HG03460 (cell line): ENCODE measurements at regions not wholly inside any gene's neighbourhood (a gene's known extent, or its start where the extent isn't known, plus 50 kb on each side); places are given as distances from the start of the nearest gene placed in this dataset.
"Not testable (repeated sequence)": the region's sequence is repeated elsewhere in the genome, so short reads cannot be mapped to it uniquely, and the experiment has no call there.

Source experiments
- ATAC-seq: cut with Tn5 transposase; IDR thresholded peaks from one replicate; pipeline ENCODE4 v1.9.1; 2021; ENCODE audit not compliant: unreplicated experiment

DNA sequence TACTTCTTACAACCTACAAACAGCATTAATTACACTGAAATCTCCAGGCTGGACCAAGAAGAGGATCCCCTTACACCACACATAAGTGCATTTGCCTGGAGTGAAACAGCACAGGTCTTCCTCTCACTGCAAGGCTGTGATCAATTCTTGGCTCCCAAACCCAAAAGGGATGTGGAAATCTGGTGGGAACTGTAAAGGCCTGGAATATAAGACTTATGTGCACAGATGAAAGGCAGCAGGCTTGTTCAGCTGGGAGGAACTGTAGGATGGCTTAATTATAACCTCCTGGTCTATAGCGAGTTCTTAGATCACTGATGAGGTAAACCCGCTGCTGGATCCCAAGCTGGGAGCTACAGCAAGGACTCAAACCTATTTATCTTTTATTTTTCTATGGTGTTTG is 182.9 kb upstream of the TNC start:
- ATAC-seq: no peak

DNA sequence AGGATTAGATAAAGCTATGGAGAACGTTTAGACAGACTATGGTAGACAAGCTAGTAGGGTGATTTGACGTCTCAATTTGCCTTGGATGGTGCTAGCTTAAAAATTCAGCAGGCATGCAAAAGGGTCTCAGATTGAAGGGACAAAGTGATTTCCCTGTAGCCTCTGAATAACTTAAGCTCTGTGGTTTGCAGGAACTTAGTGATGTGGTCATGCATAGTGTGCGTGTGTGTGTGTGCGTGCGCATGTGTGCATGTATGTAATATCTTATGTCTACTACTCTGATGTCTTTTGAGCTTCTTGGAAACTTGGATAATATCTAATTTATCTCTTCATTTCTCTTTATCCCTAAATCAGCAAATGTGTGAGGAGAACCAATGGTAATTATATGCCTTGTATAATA is 183.6 kb upstream of the TNC start:
- no peak for ATAC-seq

DNA sequence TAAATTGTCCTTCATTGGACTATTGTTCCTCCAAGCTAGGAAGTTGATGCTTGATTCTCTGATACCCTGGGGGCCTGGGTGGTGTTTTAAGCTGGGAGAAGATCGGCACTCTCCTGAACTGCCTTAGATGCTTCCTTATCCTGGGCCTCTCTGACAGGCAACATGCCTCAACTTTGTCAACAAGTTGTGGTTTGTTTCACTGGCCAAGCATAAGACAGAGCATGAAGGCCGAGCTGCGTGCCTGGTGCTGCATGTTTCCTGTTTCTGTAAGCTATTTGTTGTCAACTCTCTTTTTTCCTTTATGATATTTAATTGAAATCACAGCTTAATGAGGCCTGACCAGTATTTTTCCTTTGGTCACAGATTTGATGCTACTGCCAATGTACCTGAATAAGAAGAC is 187.6 kb upstream of the TNC start:
- no peak for ATAC-seq

DNA sequence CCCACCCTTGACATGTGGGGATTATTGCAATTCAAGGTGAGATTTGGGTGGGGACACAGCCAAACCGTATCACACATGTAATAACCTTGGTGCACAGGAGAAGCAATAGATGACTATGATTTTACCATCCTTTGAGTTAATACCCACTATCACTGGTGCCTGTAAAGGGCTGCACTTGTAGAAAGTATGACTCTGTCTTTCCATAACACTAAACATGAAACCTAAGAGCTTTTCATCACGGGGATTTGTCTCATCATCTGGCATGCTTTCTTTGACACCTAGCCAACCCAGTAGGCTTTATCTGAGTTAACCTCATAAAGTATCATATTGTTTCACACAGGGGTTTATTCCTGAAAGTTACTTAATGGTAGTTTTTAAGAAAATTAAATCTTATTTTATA is 188.9 kb upstream of the TNC start:
- ATAC-seq: no peak

DNA sequence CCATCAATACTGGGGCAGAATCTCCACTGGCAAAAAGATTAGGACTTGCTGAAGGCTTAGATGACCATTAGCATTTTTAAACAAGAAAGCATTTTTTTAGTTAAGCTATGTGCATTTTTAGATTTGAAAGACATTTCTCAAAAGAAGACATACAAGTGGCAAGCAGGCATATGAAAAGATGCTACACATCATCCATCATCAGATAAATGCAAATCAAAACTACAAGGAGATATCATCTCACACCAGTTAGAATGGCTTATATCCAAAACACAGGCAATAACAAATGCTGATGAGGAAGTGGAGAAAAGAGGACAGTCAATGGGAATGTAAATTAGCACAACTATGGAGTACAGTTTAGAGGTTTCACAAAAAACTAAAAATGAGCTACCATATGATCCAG is 195.6 kb upstream of the TNC start:
- no peak for ATAC-seq

DNA sequence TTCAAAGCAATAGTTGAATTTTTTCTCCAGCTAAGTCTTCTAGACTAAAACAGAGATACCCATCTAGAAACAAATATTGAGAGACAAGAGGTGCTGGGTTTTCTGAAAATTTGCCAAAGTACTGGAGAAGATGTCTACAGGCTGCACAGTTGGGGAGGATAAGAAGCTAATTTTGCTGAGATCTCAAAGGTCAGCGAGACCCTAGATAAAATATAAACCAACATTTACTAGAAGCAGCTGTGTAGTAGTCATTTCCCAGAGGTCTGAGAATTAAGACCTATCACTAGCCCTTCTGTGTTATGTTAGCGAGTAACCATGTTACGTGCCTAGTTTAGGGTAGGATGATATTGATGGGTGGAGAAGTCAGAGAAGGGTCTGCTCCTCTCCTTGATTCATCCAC is 208.5 kb upstream of the TNC start:
- no peak for ATAC-seq

DNA sequence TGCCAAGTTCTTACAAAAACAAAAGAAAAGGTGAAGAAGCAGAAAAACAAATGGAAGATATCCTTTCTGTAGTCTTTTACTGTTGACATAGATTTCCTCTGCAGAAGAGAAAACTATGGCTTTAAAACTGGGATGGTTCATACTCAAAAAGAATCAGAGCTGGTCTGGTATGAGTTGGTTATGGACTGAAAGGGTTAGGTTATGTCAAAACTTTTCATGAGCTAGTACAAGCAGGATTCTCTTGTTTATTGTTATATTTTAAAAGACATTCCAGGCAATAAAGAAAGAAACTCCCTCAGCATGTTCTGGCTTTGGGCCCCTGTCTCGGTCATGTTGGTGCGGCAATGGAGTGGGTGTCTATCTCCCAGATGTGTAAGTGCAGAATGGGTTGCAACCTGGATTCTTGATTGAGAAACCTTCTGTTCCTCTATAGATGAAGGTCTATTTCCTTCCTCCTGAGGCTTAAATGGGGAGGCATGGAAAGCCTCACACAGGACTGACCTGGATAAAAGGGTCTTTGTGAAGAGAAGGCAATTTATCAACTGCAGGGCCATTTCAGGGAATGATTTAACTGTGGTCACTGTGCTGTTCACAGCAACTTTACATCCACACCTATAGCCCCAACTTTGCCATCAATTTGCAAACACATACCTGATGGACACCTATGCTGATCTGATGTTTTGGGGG is 209.6 kb upstream of the TNC start:
- no peak for ATAC-seq

DNA sequence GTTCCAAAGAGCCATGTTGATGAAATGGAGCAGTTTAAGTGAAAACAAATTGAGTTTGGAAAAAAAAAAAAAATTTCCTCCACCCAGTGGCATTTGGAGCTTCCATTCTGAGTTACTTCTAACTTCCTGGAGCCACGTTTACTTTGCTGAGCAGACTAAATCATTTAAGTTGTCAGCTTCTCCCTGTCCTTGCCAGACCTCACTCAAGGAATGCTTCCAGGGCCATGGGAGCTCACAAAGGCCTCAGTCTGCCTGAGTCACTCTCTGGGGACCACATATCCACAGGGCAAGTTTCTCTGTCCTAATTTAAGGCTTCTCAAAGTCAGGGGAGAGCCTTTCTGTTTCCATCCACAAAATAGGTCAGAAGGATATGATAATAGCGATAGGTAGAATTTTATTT is 210.3 kb upstream of the TNC start:
- no peak for ATAC-seq

DNA sequence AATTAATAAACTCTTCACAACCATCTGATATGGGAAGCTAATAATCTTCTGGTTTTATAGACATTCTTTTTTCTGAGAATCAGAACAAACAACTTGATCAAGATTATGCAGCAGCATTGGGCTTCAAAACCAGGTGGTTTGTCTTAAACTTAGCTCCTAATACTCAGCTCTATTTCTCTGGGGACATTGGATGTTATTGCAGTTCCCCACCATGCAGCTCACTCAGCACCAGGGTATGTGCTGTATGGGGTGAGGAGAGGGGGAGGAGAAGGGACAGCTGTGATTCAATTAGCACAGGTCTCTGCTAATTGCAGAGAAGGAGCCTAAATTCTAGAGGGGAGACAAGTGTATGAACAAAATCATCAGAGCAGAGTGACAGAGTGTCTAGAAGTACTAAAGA is 210.7 kb upstream of the TNC start:
- no peak for ATAC-seq

DNA sequence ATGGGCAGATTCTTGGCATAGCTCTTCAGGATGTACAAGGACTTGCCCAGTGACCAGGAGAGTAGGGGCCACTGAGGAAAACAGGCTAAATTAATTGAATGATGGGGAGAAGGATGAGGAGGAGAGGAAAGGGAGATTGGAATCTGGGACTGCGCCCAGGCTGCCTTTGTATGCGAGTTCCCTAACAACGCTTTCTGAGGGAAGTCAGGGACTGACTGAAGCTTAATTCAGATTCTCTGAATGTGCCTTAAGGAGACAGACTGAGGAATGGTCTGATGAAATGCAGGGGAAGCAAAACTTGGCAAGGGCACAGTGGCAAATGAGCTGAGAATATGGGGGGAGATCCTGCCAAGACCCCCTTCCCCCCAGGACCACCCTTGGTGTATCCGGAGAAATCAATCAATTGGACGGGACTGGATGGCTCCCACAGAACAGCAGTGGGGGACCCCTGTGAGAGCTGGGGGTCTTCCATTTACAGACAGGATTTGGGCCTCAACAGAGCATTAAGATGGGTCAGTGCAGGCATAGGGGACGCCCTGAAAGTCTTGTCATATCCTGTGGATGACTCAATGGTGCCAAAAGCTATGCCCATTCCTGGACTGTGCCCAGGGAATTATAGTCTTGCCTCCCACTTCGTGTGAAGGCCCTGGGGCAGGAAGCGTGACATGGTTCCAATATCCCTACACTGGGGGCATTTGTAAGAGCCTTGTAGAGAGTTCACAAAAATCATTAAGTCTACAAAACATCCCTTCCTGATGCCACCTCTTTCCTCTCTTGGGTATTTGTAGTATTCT is 215.5 kb upstream of the TNC start:
- no peak for ATAC-seq

DNA sequence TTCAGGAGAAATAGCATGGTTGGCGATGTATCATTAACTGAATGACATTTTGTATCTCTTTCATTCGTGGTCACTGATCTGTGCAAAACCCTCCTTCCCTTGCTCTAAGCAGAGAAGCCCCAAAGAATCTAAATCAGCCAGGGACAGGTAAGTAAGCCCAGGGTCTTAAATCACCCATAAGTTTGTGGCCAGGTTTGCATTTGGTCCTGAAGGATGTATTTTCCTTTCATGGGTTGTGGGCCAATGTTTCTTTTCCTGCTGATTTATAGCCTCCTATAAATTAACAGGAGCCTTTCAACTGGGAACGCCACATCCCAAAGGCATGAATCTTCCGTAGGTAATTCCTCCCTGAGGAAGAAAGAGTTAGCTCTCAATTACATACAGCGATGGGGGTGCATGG is 217.5 kb upstream of the TNC start:
- ATAC-seq: no peak

DNA sequence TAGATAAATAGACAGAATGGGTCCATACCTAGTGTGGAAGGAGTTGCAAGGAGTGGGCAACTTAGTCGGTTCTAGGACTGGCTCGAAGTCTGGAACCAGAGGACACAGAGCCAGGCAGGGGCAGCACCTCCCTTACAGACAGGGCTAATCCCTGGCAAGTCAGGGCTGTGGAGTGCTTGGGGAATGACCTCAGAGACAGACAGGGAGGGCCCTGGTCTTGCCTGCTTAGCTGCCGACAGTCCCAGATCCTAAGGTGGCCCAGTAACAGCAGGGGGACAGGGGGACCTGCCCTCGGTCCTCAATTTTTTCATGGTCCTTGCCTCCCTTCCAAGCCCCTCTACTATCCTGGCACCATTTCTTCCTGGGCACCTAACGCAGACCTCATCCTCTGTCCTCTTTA is 222.4 kb upstream of the TNC start:
- no peak for ATAC-seq

DNA sequence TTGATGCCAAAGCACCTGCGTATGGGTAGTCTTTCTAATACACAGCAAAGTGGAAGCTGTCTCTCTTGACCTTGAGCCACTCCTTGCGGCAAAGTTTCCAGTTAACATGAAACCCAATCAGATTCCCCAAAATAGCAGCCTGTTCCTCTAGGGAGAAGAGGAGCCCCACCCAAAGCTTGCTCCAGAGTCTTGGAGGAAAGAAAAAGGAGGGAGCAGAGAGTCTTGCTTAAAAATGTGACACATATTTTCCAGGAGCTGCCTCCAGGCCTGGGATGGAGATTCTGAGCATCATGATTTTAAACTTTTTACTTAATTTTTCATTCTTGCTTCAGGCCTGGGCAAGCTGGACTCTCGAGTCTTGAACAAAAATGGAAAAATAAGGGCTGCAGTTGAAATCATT is 223.5 kb upstream of the TNC start:
- ATAC-seq: no peak

DNA sequence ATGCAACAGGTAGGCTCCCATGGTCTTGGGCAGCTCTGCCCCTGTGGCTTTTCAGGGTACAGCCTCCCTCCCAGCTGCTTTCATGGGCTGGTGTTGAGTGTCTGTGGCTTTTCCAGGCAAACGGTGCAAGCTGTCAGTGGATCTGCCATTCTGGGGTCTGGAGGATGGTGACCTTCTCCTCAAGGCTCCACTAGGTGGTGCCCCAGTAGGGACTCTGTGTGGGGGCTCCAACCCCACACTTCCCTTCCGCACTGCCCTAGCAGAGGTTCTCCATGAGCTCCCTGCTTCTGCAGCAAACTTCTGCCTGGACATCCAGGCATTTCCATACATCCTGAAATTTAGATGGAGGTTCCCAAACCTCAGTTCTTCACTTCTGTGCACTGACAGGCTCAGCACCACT is 229.8 kb upstream of the TNC start:
- not testable (repeated sequence) for ATAC-seq

DNA sequence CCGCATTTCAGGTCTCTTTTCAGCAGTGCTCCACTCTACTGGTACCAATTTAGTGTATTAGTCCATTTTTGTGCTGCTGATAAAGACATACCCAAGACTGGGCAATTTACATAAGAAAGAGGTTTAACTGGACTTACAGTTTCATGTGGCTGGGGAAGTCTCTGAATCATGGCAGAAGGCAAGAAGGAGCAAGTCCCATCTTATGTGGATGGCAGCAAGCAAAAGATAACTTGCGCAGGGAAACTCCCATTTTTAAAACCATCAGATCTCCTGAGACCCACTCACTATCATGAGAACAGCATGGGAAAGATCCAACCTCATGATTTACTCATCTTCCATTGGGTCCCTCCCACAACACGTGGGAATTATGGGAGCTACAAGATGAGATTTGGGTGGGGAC is 231.0 kb upstream of the TNC start:
- ATAC-seq: not testable (repeated sequence)

DNA sequence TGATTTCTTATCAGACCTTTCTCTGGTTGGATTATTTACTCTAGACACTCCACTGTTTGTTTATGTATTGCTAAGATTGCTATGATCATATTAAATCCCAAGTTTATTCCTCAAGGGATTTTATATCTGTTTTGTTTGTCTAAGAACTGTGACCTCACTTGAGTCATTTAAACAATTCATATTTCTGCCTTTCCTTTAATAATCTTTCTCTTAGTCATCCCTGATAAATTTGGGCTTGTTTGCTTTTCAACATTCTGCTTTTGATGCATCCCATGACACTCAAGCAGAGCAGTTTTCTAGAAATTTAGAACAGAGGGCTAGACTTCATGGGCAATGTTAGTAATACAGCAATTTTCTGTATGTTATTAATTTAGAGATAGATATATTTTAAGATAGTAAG is 231.6 kb upstream of the TNC start:
- ATAC-seq: no peak

DNA sequence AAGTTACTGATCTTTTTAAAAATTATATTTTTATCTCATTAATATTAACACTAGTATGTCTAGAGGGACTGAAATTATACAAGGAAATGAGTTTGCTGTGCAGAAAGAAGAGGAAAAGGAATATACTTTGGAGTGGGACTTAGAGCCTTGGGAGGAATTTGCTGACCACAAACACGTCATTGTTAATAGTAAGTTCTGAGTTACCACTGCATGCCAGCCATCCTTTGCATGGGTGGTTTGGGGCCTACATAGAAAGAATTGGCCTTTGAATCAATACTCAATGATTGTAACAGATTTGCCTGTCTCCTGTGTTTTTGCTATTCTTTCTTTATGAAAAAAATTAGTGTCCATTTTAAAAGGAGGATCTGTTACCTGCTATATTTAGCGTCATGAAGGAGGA is 232.6 kb upstream of the TNC start:
- ATAC-seq: no peak

DNA sequence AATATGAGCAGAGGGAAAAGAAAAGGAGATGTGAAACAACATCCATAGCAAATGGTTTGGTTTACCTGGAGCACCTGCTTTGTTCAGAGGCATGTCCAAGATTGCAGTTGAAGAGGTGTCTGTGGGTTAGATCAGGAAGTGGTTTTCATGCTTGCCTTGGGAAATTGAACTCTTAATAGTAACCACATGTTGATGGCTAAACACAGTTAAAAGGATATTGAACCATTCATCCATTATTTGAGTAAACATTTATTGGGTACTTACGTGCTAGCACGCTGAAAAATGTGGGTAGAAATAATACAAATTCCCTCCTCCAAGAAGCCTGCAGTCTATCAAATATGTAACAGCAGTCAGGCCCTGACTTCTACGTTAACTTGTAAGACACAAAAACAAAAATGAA is 235.7 kb upstream of the TNC start:
- ATAC-seq: no peak

DNA sequence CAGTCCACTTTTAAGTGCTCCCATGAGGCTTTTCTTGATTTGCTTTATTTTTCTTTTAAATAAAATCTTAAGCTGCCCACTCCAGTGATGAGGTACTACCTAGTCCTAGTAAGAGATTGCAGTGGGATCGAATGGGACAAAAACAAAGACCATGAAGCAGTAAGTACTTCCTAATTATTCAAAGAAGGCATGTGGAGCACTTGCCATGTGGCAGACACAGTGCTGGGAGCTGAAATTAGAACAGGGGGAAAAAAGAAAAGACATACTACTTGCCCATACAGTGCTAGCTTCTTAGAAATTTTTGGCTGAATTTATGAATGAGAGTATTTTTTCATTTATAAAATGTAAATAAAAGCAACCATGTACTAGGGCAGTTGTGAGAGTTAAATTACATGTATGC is 239.9 kb upstream of the TNC start:
- no peak for ATAC-seq

DNA sequence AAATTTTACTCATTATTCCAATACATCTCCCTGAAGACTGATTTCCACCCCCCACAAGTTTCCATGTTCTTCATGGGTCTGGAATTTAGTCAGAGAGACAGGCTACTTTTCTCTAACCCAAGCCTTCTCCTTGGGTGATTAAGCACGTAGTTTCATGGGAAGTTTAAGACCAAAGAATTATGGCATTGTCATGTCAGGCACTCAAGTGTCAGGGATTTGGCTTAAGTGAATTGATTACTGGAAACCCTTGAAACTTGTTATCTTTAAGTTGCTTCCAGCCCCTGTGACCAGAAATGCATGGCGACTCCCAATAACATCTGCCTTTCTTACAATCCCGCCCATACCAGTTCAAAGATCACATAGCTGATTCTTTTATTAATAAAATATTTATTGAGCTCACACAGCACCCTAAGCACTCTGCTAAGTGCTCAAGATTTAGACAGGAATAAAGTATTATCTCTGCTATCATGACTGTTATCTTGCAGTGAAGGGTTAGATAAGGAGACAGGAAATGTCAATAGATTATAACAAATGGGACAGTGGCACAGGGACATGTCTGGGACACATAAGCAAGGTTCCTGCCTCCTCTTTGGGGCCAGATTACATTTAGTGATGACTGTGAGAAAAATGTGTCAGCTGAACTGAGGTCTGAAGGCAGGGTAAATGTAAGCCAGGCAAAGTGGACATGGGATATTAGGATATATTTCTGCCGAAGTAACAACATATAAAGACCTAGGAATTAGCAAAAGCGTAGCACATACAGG is 241.2 kb upstream of the TNC start:
- ATAC-seq: no peak

DNA sequence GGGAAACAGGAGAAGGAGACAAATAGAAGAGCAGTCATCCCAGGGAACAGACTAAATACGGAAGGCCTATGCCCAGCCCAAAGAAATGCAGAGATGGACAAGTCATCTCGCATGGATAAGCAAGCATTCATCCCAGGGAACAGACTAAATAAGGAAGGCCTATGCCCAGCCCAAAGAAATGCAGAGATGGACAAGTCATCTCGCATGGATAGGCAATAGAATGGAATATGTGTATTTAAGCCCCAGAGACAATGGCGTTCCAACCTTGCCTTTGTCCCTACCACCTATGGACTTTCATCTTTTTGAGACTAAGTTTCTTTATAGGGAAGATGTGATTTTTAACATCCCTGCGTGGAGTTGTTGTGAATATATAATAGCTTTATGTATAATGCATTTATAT is 242.2 kb upstream of the TNC start:
- ATAC-seq: no peak

DNA sequence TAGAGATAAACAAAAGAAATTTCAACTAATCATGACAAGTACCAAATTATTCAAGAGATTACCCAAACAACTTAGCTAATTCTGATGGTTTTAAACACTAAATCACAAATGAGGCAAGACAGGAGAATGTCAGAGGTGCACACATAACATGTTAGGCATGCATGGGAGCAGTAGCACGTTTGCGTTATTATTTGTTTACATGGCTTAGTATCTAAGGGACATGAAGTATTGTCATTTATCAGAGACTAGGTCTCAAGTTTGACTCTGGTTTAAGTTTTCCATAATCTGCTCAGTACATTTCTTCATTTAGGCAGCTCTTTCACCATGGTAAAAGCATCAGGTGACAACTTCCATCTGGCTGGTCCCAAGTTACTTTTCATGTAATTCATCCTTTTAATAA is 244.1 kb upstream of the TNC start:
- ATAC-seq: no peak
